PC-9 (cell line): ENCODE measurements at regions not wholly inside any gene's neighbourhood (a gene's known extent, or its start where the extent isn't known, plus 50 kb on each side); places are given as distances from the start of the nearest gene placed in this dataset.

Experiments used
- BruUV-seq: library from RNA; stranded (reverse); fragments of 400-500 nt; replicated peaks from 2 replicates; lab custom pipeline; 2021; lab: Mats Ljungman, UMichigan
- CTCF ChIA-PET: fragments of 300-600 bp; sonication (Branson Sonifier 250); formaldehyde crosslinking; loops from one replicate; lab custom pipeline; 2022; ENCODE audit warnings: antibody characterized with exemption; lab: Charles Lee
- POLR2A ChIA-PET: fragments of 300-600 bp; sonication (Branson Sonifier 250); formaldehyde crosslinking; loops from one replicate; lab custom pipeline; 2022; ENCODE audit warnings: antibody characterized with exemption; ENCODE audit not compliant: unreplicated experiment; lab: Charles Lee
- DNase-seq, 2 experiments: peaks; one replicate each; pipeline versions ENCODE4 v3.0.0 to v3.0.0-alpha.2; 2015 to 2022; ENCODE audit warnings: mixed read lengths in 1 of 2
- H2AFZ ChIP-seq: fragments of 200-600 bp; sonication (generic); 2 replicates; pipeline ENCODE4 v1.8.1; 2017; ENCODE audit warnings: antibody characterized with exemption
- H3F3A ChIP-seq: fragments of 200-600 bp; sonication (generic); 2 replicates; pipeline ENCODE4 v1.8.1; 2017; ENCODE audit warnings: antibody characterized with exemption, mild to moderate bottlenecking, low read depth; ENCODE audit not compliant: insufficient read depth
- H3K27ac ChIP-seq: fragments of 200-600 bp; sonication (generic); 2 replicates; pipeline ENCODE4 v1.6.1; 2016; ENCODE audit warnings: mixed run types
- H3K27me3 ChIP-seq: fragments of 200-600 bp; sonication (generic); 2 replicates; pipeline ENCODE4 v1.6.1; 2016; ENCODE audit warnings: low read depth, mixed run types; ENCODE audit not compliant: insufficient read depth
- H3K36me3 ChIP-seq: fragments of 200-600 bp; sonication (generic); 2 replicates; pipeline ENCODE4 v1.6.1; 2016; ENCODE audit warnings: low read depth, mixed run types
- H3K4me1 ChIP-seq: fragments of 200-600 bp; sonication (generic); replicated peaks from 2 replicates; pipeline ENCODE4 v1.6.1; 2016; ENCODE audit warnings: mixed run types; ENCODE audit not compliant: insufficient read depth
- H3K4me2 ChIP-seq: fragments of 200-600 bp; sonication (generic); 2 replicates; pipeline ENCODE4 v1.6.1; 2017; ENCODE audit warnings: mixed run types
- H3K4me3 ChIP-seq: fragments of 200-600 bp; sonication (generic); 2 replicates; pipeline ENCODE4 v1.6.1; 2016; ENCODE audit warnings: mixed run types
- H3K79me2 ChIP-seq: fragments of 200-600 bp; sonication (generic); 2 replicates; pipeline ENCODE4 v1.6.1; 2017; ENCODE audit warnings: low read depth, mixed run types
- H3K9me2 ChIP-seq: fragments of 200-600 bp; sonication (generic); 2 replicates; pipeline ENCODE4 v1.8.1; 2017; ENCODE audit warnings: mild to moderate bottlenecking; ENCODE audit not compliant: insufficient read depth
- H3K9me3 ChIP-seq: fragments of 200-600 bp; sonication (generic); 2 replicates; pipeline ENCODE4 v1.8.1; 2016; ENCODE audit warnings: low read depth; ENCODE audit not compliant: insufficient read depth
- H4K20me1 ChIP-seq: fragments of 200-600 bp; sonication (generic); 2 replicates; pipeline ENCODE4 v1.8.1; 2017; ENCODE audit not compliant: insufficient read depth
- CTCF ChIP-seq: fragments of 200-600 bp; sonication (generic); conservative IDR thresholded peaks from 2 replicates; pipeline ENCODE4 v1.6.1; 2017; ENCODE audit warnings: mixed run types, antibody characterized with exemption, mild to moderate bottlenecking, moderate library complexity
- EZH2 ChIP-seq: fragments of 200-600 bp; sonication (generic); IDR thresholded peaks from 2 replicates; pipeline ENCODE4 v1.8.0; 2017; ENCODE audit warnings: antibody characterized with exemption, low read depth
- intact Hi-C: fragments of 100-400 bp; cut with micrococcal nuclease; formaldehyde crosslinking; loops from one replicate; pipeline ENCODE4 v1.10.0; 2022; ENCODE audit not compliant: unreplicated experiment

DNA sequence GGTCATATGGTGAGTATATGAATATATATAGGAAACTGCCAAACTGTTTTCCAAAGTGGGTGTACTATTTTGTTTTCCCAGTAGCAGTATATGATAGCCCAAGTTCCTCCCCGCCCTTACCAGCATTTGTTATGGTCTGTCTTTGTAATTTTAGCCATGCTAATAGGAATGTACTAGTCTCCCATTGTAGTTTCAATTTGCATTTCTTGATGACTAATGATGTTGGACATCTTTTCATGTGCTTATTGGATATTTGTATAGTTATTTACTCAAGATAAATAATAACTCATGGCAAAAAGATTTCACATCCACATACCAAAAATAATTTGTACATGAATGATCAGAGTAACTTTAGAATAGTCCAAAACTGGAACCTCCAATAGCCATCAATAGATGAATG lies 75.3 kb upstream of the SERP2 start:
- Histone ChIP-seq H3K4me2 (no peak overlapping the region), H3K36me3 (no peaks in the 10 kb centered on the region), H3K27me3 (no peaks in the 10 kb centered on the region), H4K20me1 (no peaks in the 10 kb centered on the region), H3K9me2 (no peaks in the 10 kb centered on the region), H3K4me3 (no peak overlapping the region), H3F3A (peaks cover 19% of the 10 kb centered on the region), H3K4me1 (peaks cover 27% of the 10 kb centered on the region), H3K9me3 (peaks cover 8% of the 10 kb centered on the region; the same call in 1 of the 2 replicates), H2AFZ (no peak overlapping the region), H3K27ac (no peak overlapping the region), H3K79me2 (no peaks in the 10 kb centered on the region)
- BruUV-seq: no TSS peak
- peak in 1 of 2 experiments; percentile 68 for DNase-seq
- CTCF ChIA-PET: no interaction called here
- POLR2A ChIA-PET: no interaction called here
- TF ChIP-seq EZH2 (no peak), CTCF (no peak)
- intact Hi-C loops: no loop called here

DNA sequence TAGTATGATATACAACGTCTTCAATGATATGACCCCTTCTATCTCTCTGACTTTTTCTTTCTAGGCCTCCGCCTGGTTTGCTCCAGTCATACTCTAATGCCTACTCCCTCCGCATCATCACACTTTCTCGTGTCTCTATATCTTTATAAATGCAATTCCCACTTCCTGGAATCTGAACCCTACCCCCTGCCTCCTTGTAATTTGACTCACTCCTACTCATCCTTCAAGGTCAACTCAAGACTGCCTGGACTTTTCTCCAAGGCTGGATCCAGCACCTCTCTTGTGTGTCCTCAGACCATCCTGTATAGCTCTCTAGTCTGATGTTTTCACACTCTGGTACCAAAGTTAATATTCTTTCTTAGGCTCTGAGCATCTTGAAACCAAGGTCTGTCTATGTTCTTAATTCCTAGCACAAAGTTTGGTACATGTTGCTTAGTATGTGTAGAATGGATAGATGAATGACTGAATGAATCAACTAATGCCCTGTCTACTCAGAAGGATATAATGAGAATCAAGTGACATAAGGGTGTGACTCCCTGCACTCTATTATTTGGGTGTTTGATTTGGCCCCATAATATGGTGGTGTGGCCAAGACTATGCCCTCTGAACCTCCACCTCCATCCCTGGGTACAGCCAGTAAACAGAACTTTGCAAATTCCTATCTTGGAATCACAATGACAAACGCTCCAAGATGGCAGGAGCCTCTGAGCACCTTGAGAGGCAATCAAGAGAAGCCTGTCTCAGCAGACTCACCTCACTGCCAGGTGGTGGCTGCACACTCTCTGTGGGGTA lies 74.3 kb upstream of the SERP2 start:
- no peak overlapping the region for H2AFZ ChIP-seq
- peaks cover 29% of the 10 kb centered on the region for H3K4me1 ChIP-seq
- H3K4me2 ChIP-seq: no peak overlapping the region
- no peaks in the 10 kb centered on the region for H3K79me2 ChIP-seq
- BruUV-seq: no TSS peak
- H3K4me3 ChIP-seq: no peak overlapping the region
- no peak overlapping the region for H3K27ac ChIP-seq
- no peak for DNase-seq
- POLR2A ChIA-PET: no interaction called here
- no peaks in the 10 kb centered on the region for H3K27me3 ChIP-seq
- TF ChIP-seq EZH2 (no peak), CTCF (no peak)
- CTCF ChIA-PET: no interaction called here
- intact Hi-C loops: no loop called here
- no peaks in the 10 kb centered on the region for H3K36me3 ChIP-seq
- H3K9me2 ChIP-seq: no peaks in the 10 kb centered on the region
- H4K20me1 ChIP-seq: no peaks in the 10 kb centered on the region
- H3F3A ChIP-seq: peaks cover 19% of the 10 kb centered on the region
- peaks cover 4% of the 10 kb centered on the region; the same call in 1 of the 2 replicates for H3K9me3 ChIP-seq

DNA sequence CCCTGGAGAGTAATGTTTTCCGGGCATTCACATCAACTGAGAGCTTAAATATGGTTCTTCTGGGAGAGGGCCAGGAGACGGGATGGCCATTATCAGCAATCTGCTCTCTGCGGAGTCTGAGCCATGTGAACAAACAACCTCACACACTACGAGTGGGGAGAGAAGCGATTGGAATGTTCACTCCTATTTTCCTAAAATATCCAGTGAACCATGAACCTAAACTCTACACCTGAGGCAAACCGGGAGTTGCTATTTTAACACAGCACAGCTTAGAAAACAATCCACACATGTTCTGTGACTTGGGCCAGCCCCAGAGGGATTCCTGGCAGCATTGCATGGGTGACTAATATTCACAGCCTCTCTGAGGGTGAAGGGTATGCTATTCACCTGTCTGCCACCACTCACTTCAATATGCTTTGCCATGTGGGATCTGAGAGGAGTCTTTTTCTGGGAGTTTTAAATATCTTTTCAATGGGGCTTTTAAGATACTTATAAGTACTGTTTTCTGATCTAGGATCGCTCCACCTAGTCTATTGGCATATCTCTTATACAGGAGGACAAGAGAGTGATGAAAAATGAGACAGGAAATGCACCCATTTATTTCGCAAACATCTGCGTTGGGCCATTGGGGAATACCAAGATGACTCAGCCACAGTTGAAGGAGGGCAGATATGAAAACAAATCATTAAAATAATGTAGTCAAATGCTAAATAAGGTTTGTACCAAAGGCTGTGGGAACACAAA lies 72.6 kb upstream of the SERP2 start:
- H3K36me3 ChIP-seq: no peaks in the 10 kb centered on the region
- ChIA-PET POLR2A (interaction anchor here (0.5 to 1.0 kb wide), 3 partner anchors 130 to 405 kb away, joined by 3 to 18 read pairs (median 6); no protein-coding TSS in a partner anchor), CTCF (interaction anchor here (0.6 kb wide), 1 partner anchor 136 kb away, joined by 10 read pairs; no protein-coding TSS in a partner anchor)
- peak overlapping the region; percentile 48 for H3K4me2 ChIP-seq
- intact Hi-C loops: no loop called here
- no peaks in the 10 kb centered on the region for H3K9me2 ChIP-seq
- TF ChIP-seq EZH2 (no peak), CTCF (no peak)
- H3K27me3 ChIP-seq: no peaks in the 10 kb centered on the region
- H3K27ac ChIP-seq: peak overlapping the region; percentile 85
- H3K79me2 ChIP-seq: no peaks in the 10 kb centered on the region
- H3K4me1 ChIP-seq: peaks cover 45% of the 10 kb centered on the region
- H4K20me1 ChIP-seq: no peaks in the 10 kb centered on the region
- peak overlapping the region; percentile 70; the same call in 1 of the 2 replicates for H2AFZ ChIP-seq
- peaks cover 34% of the 10 kb centered on the region for H3F3A ChIP-seq
- DNase-seq: peak; percentile 56 to 70
- no peak overlapping the region for H3K4me3 ChIP-seq
- no TSS peak for BruUV-seq
- H3K9me3 ChIP-seq: peaks cover 4% of the 10 kb centered on the region; the same call in 1 of the 2 replicates
